ENCODE measurements at regions not wholly inside any gene's neighbourhood (a gene's known extent, or its start where the extent isn't known, plus 50 kb on each side); places are given as distances from the start of the nearest gene placed in this dataset.
"Not testable (repeated sequence)": the region's sequence is repeated elsewhere in the genome, so short reads cannot be mapped to it uniquely, and the experiment has no call there.

DNA sequence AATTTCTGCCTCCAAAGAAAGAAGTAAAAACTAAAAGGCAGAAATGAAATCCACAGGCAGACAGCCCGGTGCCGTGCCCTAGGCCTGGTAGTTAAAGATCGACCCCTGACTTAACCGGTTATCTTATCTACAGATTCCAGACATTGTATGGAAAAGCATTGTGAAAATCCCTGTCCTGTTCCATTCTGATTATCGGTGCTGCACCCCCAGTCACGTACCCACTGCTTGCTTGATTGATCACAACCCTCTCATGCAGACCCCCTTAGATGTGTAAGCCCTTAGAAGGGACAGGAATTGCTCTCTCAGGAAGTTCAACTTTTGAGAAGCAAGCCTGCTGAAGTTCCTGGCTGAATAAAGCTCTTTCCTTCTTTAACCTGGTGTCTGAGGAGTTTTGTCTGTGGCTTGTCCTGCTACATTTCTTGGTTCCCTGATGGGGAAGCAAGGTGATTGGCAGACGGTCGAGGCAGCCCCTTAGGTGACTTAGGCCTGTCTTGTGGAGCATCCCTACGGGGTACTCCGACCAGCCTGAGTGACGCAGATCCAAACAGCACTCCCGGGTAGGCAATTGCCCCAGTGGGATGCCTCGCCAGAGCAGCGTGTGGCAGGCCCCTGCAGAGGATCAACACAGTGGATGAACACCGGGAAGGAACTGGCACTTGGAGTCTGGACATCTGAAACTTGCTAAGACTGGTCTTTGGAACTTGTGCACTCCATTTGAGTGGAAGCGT, 111.2 kb upstream of the PPM1J start:
- H3K4me1 ChIP-seq (ENCODE audit: control insufficient read depth, low read length), result no peaks in the 10 kb centered on the region
- TF ChIP-seq, protein P1, sequence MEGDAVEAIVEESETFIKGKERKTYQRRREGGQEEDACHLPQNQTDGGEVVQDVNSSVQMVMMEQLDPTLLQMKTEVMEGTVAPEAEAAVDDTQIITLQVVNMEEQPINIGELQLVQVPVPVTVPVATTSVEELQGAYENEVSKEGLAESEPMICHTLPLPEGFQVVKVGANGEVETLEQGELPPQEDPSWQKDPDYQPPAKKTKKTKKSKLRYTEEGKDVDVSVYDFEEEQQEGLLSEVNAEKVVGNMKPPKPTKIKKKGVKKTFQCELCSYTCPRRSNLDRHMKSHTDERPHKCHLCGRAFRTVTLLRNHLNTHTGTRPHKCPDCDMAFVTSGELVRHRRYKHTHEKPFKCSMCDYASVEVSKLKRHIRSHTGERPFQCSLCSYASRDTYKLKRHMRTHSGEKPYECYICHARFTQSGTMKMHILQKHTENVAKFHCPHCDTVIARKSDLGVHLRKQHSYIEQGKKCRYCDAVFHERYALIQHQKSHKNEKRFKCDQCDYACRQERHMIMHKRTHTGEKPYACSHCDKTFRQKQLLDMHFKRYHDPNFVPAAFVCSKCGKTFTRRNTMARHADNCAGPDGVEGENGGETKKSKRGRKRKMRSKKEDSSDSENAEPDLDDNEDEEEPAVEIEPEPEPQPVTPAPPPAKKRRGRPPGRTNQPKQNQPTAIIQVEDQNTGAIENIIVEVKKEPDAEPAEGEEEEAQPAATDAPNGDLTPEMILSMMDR (IDR thresholded peaks at IDR 0.05; ENCODE audit: low read depth, low read length, poor library complexity, severe bottlenecking), result no peak
- TF ChIP-seq EZH2phosphoT487 (IDR thresholded peaks at IDR 0.05; ENCODE audit: borderline replicate concordance, low read length), result no peak
- H4K20me1 ChIP-seq (ENCODE audit: control insufficient read depth, insufficient read depth, low read depth, low read length), result no peaks in the 10 kb centered on the region
- no peaks in the 10 kb centered on the region for H3K27me3 ChIP-seq (ENCODE audit: control insufficient read depth, low read length)
- no peak overlapping the region for H3K27ac ChIP-seq (ENCODE audit: low read depth, low read length)
- H3K36me3 ChIP-seq (ENCODE audit: control insufficient read depth, low read length), result no peaks in the 10 kb centered on the region
- H3K79me2 ChIP-seq (ENCODE audit: control insufficient read depth, low read length), result no peaks in the 10 kb centered on the region
- no peaks in the 10 kb centered on the region for H3K9me3 ChIP-seq (ENCODE audit: control insufficient read depth, insufficient read depth, low read length)
- H3F3A ChIP-seq (ENCODE audit: control insufficient read depth, insufficient read depth), result no peaks in the 10 kb centered on the region
- H3K4me2 ChIP-seq (ENCODE audit: low read length), result no peak overlapping the region
- no peaks in the 10 kb centered on the region for H3K9me2 ChIP-seq (replicated peaks; ENCODE audit: control insufficient read depth, low read length)
- no peak overlapping the region for H3K4me3 ChIP-seq (ENCODE audit: low read length)

DNA sequence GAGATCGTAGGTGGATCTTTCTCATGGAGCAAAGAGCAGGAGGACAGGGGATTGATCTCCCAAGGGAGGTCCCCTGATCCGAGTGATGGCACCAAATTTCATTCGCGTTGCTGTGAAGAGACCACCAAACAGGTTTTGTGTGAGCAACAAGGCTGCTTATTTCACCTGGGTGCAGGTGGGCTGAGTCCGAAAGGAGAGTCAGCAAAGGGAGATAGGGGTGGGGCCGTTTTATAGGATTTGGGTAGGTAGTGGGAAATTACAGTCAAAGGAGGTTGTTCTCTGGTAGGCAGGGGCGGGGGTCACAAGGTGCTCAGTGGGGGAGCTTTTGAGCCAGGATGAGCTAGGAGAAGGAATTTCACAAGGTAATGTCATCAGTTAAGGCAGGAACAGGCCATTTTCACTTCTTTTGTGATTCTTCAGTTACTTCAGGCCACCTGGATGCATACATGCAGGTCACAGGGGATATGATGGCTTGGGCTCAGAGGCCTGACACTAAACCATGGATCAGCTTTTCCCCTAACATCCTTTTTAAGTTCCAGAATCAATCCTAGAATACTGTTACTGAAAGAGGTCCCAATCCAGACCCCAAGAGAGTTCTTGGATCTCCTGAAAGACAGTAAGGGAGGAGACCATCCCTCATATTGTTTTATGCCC, 110.6 kb upstream of the PPM1J start:
- H3K36me3 ChIP-seq (ENCODE audit: control insufficient read depth, low read length); H3K4me2 ChIP-seq (ENCODE audit: low read length); H3K4me3 ChIP-seq (ENCODE audit: low read length): not testable (repeated sequence)

DNA sequence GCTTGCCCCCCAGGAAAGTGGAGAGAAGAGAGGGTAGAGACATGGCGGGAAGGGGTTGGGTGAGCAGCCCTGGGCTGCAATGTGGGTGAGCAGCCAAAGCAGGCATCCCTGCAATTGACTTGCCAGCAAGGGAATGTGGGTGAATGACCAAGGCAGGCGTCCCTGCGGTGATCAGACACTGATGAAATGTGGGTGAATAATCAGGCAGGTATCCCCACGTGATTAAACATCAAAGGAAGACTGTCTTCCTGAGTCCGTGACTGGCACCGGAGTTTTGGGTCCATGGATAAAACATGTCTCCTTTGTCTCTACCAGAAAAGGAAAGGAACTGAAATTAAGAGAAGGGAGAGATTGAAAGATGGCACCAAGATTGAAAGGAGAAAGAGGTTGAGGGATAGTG, 109.9 kb upstream of the PPM1J start:
- H3K27me3 ChIP-seq (ENCODE audit: control insufficient read depth, low read length); H3K27ac ChIP-seq (ENCODE audit: low read depth, low read length); H3K9me3 ChIP-seq (ENCODE audit: control insufficient read depth, insufficient read depth, low read length); H3K4me2 ChIP-seq (ENCODE audit: low read length); H3K36me3 ChIP-seq (ENCODE audit: control insufficient read depth, low read length); H3K4me3 ChIP-seq (ENCODE audit: low read length); H3K4me1 ChIP-seq (ENCODE audit: control insufficient read depth, low read length); H3K9me2 ChIP-seq (replicated peaks; ENCODE audit: control insufficient read depth, low read length); H4K20me1 ChIP-seq (ENCODE audit: control insufficient read depth, insufficient read depth, low read depth, low read length); H3F3A ChIP-seq (ENCODE audit: control insufficient read depth, insufficient read depth); H3K79me2 ChIP-seq (ENCODE audit: control insufficient read depth, low read length): not testable (repeated sequence)

More for the DNA sequence above, 110.6 kb upstream of the PPM1J start:
- not testable (repeated sequence) for H3K4me1 ChIP-seq (ENCODE audit: control insufficient read depth, low read length); H3K9me3 ChIP-seq (ENCODE audit: control insufficient read depth, insufficient read depth, low read length); H3F3A ChIP-seq (ENCODE audit: control insufficient read depth, insufficient read depth); H4K20me1 ChIP-seq (ENCODE audit: control insufficient read depth, insufficient read depth, low read depth, low read length); H3K27me3 ChIP-seq (ENCODE audit: control insufficient read depth, low read length); H3K79me2 ChIP-seq (ENCODE audit: control insufficient read depth, low read length); H3K9me2 ChIP-seq (replicated peaks; ENCODE audit: control insufficient read depth, low read length); H3K27ac ChIP-seq (ENCODE audit: low read depth, low read length)

- not testable (repeated sequence) for H3K4me1 ChIP-seq (ENCODE audit: control insufficient read depth, low read length); H3K9me2 ChIP-seq (replicated peaks; ENCODE audit: control insufficient read depth, low read length); H3K27me3 ChIP-seq (ENCODE audit: control insufficient read depth, low read length); H3K27ac ChIP-seq (ENCODE audit: low read depth, low read length); H3K4me3 ChIP-seq (ENCODE audit: low read length); H3K4me2 ChIP-seq (ENCODE audit: low read length); H4K20me1 ChIP-seq (ENCODE audit: control insufficient read depth, insufficient read depth, low read depth, low read length); H3F3A ChIP-seq (ENCODE audit: control insufficient read depth, insufficient read depth); H3K9me3 ChIP-seq (ENCODE audit: control insufficient read depth, insufficient read depth, low read length); H3K36me3 ChIP-seq (ENCODE audit: control insufficient read depth, low read length); H3K79me2 ChIP-seq (ENCODE audit: control insufficient read depth, low read length)
Measured at GRCh38 chr1:112821307-112822063, 106.4 kb upstream of the PPM1J start.
